HG02970 (cell line): ENCODE measurements at regions not wholly inside any gene's neighbourhood (a gene's known extent, or its start where the extent isn't known, plus 50 kb on each side); places are given as distances from the start of the nearest gene placed in this dataset.
"Not testable (repeated sequence)": the region's sequence is repeated elsewhere in the genome, so short reads cannot be mapped to it uniquely, and the experiment has no call there.

ENCODE experiments used
- ATAC-seq: cut with Tn5 transposase; IDR thresholded peaks from one replicate; pipeline ENCODE4 v1.9.1; 2021; ENCODE audit warnings: mild to moderate bottlenecking, moderate library complexity, moderate number of reproducible peaks; ENCODE audit not compliant: unreplicated experiment, low FRiP score

DNA sequence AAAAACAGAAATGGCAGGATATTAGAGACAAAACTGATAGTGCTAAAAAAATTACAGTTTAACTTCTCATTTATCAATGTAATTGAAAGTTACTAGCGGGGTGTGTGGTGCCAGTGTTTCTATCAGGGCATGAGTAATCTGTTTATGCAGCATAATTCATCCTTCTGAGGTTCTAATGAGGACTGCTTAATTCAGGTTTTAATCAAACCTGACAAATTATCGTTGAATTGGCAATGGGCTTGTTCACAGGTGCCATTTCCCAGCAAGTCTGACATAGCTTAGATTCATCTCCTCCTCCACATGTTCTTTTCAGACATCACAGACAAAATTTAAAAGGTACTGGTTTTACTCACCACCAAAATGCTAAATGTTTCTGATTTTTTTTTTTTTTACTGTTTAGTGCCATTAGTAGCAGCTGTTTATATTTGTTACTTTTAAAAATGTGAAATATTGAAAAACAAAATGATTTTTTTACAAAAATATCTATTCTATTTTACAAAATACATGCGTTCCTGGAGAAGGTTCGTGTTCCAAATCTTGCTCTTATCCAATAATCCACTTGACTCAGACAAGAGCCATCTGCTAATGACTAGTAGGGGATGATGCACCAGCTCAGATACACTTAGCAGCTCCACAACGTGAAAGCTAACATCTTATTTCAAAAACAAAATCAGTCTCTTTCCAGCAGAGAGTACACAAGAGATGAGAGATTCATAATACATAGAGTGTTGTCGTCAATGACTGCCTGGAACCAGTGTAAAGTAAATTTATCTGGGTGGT lies 447.7 kb upstream of the DPPA4 start:
- no peak for ATAC-seq

GRCh38 chr3:109803274-109803673 lies 465.9 kb upstream of the DPPA4 start:
- ATAC-seq = no peak

DNA sequence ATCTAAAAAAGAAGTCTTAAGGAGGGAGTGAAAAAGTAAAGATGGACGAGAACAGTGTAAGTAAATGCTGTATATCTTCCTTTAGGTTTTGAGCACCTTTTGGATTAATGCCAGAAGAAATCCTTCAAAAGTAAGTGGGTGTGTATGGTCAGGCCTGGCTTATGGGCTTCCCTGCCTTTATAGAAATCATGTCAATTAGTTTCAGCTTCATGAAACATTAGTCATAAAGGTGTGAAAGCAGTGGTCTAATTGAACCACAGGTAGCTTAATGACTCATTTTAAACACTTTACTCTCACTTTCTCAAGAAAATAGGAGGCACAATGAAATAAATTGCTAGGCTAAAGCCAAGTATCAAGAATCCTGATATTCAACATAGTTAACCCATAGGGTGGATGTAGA lies 467.4 kb upstream of the DPPA4 start:
- no peak for ATAC-seq

DNA sequence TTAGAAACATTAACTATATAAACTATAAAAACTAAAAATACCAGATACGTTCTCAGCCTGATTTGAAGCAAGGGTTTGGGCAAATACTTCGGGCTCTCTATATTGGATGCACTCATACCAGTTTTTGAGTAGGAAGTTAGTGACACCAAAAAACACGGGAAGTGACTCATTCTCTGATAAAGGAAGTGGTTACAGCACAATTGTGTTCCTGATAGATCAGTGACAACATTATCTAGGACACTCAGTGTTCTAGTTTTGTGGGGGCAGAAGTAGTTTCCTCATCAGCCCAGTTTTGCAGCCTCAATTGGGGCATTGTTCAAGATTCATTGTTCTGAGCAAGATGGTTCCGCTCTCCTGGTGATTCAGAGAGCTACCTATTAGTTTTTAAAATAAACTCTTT lies 469.6 kb upstream of the DPPA4 start:
- ATAC-seq = peak; percentile 58

DNA sequence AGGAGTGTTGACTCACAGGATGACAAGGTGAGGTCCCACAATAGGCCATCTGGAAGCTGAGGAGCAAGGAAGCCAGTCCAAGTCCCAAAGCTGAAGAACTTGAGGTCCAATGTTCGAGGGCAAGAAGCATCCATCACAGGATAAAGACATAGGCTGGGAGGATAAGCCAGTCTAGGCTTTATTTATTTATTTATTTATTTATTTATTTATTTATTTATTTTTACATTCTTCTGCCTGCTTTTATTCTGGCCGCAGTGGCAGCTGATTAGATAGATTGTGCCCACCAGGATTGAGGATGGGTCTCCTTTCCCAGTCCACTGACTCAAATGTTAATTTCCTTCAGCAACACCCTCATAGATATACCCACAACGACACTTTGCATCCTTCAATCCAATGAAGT lies 472.2 kb upstream of the DPPA4 start:
- ATAC-seq = no peak

- ATAC-seq = no peak
Measured at GRCh38 chr3:109818081-109818480, 480.7 kb upstream of the DPPA4 start.

GRCh38 chr3:109819734-109820133 lies 482.4 kb upstream of the DPPA4 start:
- no peak for ATAC-seq

GRCh38 chr3:109825971-109826810 lies 488.8 kb upstream of the DPPA4 start:
- ATAC-seq = no peak

GRCh38 chr3:109831403-109831802 lies 494.1 kb upstream of the DPPA4 start:
- ATAC-seq = no peak

GRCh38 chr3:109835958-109836357 lies 498.6 kb upstream of the DPPA4 start:
- no peak for ATAC-seq

DNA sequence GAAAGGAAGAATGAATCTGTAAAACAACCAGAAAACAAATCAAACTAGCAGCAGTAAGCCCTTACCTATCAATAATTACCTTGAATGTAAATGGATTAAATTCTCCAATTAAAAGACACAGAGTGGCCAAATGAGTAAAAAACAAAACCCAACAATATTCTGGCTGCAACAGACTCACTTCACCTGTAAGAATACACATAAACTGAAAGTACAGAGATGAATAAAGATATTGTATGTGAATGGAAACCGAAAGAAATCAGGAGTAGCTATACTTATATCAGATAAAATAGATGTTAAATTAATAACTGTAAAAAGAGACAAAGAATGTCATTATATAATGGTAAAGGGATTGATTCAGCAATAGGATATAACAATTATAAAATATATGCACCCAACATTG lies 514.5 kb upstream of the DPPA4 start:
- ATAC-seq = no peak

DNA sequence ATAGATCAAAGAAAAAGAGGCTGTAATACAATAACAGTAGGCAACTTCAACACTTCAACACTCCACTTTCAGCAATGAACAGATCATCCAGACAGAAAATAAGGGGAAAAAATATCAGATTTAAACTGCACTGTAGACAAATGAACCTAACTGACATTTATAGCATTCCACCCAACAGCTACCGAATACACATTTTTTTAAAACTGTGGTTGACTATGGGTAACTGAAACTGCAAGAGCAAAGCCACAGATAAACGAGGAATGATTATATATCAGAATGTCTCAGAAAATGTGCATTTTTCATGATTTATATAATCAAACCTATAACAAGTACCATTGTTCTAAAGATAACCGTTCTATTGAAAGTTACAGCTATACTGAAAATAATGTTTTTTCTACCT lies 514.9 kb upstream of the DPPA4 start:
- no peak for ATAC-seq

DNA sequence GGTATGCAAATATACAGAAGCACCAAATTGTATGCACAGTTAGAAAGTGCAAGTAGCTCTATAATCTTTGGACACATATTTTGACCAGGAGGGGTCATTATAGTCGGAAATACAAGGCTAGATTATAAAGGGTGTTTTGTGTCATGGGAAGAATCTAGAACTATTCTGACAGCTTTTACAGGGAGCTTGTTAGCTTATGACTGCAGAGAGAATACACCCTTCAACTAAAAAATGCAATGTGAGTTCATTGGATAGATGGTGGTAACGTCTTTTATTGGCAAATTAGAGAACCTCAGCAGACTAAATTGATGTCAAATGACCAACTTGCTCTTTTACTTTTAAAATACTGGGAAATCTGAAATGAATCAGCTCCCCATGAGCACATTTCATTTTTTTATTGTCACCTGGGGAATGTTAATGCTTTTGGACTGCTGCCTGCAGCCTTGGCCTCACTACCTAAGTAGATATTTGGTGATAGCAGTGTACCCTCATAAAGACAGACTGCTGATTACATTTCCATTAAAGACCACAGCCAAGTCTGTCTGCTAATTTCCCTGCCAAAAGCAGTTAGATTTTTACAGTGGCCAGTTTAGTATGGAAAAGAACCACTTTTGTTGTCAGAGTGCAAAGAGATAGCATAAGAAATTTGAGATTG lies 515.9 kb upstream of the DPPA4 start:
- no peak for ATAC-seq

DNA sequence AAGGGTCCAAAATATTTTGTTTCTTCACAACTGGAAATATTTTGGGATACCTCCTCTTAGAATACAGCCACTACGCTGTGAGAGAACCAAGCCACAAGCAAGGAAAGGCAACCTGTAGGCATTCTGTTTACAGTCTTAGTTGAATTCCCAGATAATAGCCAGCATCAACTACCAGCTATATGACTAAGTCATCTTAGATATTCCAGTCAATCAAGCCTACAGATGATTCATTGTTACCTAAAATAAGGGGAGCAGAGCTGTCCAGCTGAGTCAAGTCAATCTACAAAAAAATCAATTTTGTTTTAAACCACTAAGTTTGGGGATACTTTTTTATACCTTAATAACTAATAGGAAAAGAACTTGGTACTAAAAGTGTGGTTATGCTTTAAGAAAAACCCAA lies 526.4 kb upstream of the DPPA4 start:
- ATAC-seq = no peak

GRCh38 chr3:109864452-109864851 lies 527.1 kb upstream of the DPPA4 start:
- no peak for ATAC-seq

GRCh38 chr3:109869586-109869985 lies 532.2 kb upstream of the DPPA4 start:
- no peak for ATAC-seq

DNA sequence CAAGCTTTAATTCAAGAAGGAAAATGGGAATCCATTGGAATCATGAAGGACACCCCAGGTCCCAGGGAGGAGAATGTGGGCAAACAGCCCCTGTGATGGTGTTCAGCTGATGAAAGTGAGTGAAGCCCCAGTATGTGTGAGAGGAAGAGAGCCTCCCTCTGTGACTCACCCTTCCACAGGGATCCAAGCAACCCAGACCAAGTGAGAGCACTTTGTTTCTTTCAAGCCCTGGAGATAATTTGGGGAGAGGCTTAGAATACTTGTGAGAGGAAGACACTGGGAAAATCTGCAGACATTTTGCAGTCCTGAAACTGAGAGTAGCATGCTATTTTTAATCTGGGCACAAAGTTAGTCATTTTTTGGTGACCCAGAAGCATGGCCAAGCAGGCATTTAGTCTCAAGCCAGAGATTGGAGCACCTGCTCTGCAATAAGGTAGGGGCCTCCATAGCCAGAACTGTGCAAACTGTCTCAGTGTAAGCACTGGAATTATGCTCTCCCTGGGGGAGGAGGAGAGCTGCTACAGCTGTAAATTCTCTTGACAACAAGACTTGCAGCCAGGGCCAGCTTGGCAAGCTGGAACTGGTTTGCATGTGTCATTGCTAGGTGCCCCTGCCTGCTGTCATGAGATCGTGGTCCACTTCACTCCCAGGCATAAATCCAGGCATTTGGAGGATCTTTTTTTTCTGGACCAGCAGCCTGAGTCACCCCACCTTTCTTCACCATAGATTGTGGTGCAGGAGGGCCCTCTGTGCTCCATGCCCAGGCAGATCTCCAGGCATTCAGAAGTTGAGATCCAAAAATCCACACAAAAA lies 537.8 kb upstream of the DPPA4 start:
- ATAC-seq = no peak

DNA sequence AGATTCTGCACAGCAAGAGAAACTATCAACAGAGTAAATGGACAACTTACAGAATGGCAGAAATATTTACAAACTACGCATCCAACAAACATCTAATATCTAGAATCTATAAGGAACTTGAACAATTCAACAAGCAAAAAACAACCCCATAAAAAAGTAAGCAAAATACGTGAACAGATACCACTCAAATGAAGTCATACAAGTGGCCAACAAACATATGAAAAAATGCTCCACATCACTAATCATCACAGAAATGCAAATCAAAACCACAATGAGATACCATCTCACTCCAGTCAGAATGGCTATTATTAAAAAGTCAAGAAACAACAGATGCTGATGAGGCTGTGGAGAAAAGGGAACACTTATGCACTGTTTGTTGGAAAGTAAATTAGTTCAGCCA lies 540.3 kb upstream of the DPPA4 start:
- ATAC-seq = not testable (repeated sequence)

GRCh38 chr3:109882144-109882543 lies 544.8 kb upstream of the DPPA4 start:
- ATAC-seq = no peak

DNA sequence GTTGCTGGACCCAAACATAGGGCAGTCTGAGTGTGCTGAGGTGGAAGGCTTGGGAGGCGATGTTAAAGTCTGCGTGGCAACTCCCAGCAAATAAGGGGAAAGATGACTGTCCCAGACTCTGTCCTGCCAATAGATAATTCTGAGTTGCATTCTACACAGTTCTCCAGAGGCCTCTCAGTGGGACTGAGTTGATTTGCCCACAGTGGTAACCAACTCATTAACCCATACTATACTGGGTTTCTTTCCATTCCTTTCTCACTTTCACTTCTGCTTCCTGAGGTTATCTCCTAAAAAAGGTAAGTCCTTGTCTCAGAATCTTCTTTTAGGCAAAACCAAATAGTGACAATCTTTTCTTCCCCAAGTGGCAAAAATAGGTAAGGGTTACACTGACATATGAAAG lies 549.9 kb upstream of the DPPA4 start:
- ATAC-seq = no peak

GRCh38 chr3:109888026-109888425 lies 550.7 kb upstream of the DPPA4 start:
- no peak for ATAC-seq
